Esophagus squamous epithelium (tissue), 4 donors: ENCODE measurements at regions not wholly inside any gene's neighbourhood (a gene's known extent, or its start where the extent isn't known, plus 50 kb on each side); places are given as distances from the start of the nearest gene placed in this dataset.

Source experiments
- CTCF ChIP-seq, 6 experiments: fragments of 450-650 bp in 4 of 6; fragments of 200-600 bp in 2 of 6; sonication (generic) in 2 of 6; IDR thresholded peaks; one replicate each; pipeline ENCODE4 v1.5.1; 2016 to 2019; ENCODE audit warnings: antibody characterized with exemption in 6 of 6, mild to moderate bottlenecking in 4 of 6, moderate library complexity in 4 of 6
- POLR2A ChIP-seq, 4 donors: fragments of 450-650 bp; IDR thresholded peaks; one replicate each; pipeline ENCODE4 v1.6.1; 2017; ENCODE audit warnings: antibody characterized with exemption in 4 of 4, mild to moderate bottlenecking in 4 of 4, moderate library complexity in 3 of 4

- TF ChIP-seq POLR2A (IDR thresholded peaks at IDR 0.05) (no peak), CTCF (IDR thresholded peaks at IDR 0.05) (no peak)
These were observed 108.8 kb downstream of the KLF12 start for GRCh38 chr13:74025369-74025768.
